ENCODE measurements at regions not wholly inside any gene's neighbourhood (a gene's known extent, or its start where the extent isn't known, plus 50 kb on each side); places are given as distances from the start of the nearest gene placed in this dataset.

GRCh38 chr12:89092297-89092696, 260.0 kb downstream of the DUSP6 start:
- DNase-seq, result no peak

DNA sequence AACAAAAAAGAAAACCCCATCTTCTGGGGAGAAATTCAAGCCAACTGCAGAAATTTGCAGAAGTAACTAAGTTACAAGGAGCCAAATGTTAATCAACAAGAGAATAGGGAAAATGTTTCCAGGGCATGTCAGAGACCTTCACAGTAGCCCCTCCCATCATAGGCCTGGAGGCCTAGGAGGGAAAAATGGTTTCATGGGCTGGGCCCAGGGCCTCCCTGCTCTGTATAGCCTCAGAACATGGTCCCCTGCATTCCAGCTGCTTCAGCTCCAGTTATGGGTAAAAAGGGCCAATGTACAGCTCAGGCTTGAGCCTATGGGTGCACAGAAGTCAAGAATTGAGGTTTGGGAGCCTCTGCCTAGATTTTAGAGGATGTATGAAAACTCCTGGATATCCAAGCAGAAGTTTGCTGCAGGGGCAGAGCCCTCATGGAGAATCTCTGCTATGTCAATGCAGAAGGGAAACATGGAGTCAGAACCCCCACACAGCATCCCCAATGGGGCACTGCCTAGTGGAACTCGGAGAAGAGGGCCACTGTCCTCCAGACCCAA, 260.9 kb downstream of the DUSP6 start:
- no peak for DNase-seq

- DNase-seq, result no peak
Observed at GRCh38 chr12:89089264-89089663, 263.0 kb downstream of the DUSP6 start.

DNA sequence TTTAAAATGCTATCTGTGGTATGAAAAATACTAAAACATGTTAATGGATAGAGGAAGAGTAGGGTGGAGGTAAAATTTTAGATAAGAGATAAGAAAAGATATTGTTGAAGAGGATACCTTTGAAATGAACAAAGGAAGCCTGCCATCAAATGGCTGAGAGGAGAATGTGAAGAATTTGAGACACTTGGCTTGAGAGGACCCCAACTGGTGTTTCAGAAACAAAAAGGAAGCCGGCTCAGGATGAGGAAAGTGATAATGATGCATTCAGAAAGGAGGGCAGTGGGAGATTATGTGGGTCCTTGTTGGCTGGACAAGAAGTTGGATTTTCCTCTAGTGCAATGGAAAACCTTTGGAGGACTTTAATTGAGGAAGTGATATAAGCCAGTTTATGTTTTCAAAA, 264.4 kb downstream of the DUSP6 start:
- no peak for DNase-seq

DNA sequence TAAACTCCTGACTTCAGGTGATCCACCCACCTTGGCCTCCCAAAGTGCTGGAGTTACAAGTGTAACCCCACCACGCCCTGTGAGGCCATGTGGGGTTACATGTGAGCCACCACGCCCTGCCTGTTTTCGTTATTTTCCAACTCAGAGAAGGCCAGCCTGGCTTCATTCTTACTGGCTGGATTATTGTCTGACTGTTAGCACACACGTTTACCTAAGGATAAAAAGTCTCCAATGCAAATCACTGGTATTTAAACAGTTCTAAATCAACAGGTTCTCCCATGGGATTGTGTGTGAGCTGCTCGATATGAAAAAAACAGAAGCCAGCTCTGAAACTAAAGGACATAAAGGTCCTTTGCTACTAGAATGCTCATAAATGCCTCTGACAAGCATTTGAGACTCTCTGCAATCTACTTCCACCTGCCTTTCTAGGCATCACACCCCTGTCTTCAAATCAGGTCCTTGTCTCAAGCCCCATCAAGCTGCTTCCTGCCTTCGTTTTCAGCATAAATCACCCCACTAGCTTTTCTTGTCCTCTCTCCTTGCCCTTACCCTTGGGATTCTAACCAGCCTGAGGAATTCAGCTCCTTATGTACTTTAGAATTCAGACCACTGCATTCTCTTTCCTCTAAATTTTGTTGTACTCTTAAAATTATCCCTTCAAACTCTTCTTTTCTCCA, 265.0 kb downstream of the DUSP6 start:
- DNase-seq, result peak; percentile 90

- no peak for DNase-seq
Observed at GRCh38 chr12:89085421-89085820, 266.9 kb downstream of the DUSP6 start.

DNA sequence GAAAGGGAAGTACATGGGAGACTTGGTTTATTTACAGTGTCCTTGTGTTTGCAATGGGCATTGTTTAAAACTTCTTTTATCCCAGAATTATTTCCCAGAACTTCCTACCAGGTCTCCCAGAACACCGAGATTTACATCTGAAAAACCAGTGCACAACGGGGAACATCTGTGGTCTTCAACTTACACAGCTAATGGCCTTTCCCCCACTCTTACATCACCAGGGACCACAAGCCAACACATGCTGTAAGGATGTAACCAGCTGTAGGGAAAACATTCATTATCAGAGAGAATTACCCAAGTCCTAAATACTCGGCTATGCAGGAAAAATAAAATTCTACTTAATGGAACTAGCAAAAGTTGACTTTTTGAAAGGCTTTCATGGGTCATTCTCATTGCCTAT, 267.6 kb downstream of the DUSP6 start:
- DNase-seq, result no peak

GRCh38 chr12:89083491-89083890, 268.8 kb downstream of the DUSP6 start:
- DNase-seq, result no peak

DNA sequence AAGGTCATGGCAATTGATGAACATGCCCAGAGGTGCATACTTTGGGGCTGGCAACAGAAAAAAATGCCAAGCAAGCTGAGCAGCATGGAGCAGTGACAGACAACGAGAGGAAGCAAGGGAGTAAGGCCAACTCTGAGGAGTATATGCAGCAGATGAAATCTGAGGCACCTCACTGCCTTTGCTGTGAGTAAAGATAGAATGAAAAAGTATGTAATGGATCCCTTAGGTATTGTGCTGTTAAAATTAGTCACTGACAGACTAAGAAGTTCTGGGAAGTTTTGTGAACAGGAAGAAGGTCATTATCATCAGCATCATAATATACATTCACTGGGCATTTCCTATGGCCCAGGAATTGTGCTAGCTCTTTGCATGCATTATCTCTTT, 269.9 kb downstream of the DUSP6 start:
- no peak for DNase-seq

DNA sequence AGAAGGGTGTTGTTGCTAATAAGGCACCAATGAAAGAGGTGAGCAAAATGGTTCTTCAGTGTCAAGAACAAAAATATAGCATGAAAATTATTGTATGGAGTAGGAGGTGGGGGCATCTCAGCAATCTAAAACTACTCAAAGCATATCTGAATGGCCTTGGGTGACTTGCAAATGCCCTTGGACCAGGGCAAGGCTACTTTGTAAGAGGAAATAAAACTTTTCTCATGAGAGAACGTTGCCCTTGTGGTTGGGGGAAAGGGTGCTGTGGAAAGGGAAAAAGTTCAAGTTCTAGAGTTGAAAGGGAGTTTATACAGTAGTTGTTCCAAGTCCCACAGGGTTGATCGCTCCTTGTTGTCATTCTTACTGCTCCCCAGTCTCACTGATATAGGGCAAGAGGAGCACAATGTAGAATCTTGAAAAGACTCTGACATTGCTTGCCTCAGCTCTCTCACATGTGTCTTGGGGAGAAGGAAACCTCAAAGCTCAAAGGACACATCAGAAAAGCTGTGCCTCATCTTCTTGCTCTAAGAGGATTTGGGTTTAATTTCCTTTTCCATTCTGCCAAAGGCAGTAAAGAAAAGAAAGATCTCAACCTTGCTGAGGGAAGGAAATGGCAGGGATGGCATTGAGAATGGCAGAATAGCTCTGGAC, 270.5 kb downstream of the DUSP6 start:
- no peak for DNase-seq

- DNase-seq, result no peak
Observed at GRCh38 chr12:89080793-89081465, 271.4 kb downstream of the DUSP6 start.

DNA sequence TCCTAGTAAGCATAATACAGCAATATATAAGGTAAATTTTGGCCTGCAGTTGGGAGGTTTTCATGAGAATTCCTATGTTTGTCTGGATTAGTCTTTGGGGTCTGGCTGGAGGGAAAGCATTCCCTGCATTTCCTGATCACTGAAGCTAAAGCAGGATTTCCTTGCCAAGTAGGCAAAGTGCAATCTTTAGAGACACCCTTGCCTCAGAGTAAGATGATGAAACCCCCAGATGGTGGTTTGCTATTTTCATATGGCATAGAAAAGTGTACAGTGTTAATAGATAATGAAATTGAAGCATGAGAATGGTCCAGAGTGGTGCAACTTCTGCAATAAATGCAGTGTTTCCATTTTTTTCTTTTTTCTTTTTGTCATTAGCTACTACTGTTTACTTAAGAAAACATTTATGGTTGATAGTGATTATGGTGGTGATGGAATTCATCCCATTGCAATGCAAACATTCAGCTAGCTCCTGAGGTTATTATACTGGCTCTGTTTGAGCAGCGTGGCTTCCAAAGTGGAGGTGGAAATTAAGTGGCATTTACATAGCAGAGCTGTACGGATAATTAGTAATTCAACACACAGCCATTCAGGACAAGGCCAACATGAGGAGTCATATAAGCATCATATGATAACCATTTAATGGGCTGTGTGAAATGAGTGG, 276.3 kb downstream of the DUSP6 start:
- peak; percentile 20 to 37 for DNase-seq

GRCh38 chr12:89073659-89074058, 278.6 kb downstream of the DUSP6 start:
- DNase-seq, result no peak

DNA sequence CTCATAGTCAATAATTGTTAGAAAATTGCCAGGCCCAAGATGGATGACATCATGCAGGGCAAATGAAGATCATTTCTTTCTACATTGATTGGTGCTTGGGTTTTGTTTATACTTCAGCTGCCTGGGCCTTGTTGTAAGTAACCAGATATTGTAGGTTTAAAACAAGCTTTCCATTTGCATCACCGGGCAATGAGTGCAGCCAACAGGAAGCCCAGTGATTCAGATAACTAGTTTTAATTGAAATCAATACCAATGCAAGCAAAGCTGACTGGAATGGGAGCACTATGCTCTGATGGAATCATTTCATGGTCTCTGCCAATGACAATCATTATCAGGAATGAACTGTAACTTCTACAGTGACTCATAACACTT, 279.3 kb downstream of the DUSP6 start:
- no peak for DNase-seq

- DNase-seq, result peak; percentile 81 to 86
Observed at GRCh38 chr12:89072294-89073026, 279.8 kb downstream of the DUSP6 start.

GRCh38 chr12:89070603-89071002, 281.7 kb downstream of the DUSP6 start:
- no peak for DNase-seq

DNA sequence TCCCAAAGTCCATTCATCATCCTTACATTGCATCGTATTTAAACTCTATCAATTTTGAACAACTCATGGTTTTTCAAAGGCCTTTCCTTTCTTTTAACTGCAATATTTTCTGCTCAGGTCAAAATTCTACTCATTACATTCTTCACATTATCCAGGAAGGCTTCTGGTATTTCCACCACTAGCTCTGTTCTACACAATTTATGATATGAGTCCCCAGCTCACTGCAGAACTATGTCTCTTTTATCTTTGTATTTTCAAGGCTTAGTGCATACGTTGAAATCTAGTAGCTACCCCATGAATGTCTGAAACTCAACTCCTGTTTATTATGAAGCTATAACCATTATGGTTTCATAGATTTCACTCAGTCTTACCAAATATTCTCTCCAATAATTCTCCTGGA, 282.9 kb downstream of the DUSP6 start:
- DNase-seq, result no peak

- no peak for DNase-seq
Observed at GRCh38 chr12:89067421-89068187, 284.7 kb downstream of the DUSP6 start.

DNA sequence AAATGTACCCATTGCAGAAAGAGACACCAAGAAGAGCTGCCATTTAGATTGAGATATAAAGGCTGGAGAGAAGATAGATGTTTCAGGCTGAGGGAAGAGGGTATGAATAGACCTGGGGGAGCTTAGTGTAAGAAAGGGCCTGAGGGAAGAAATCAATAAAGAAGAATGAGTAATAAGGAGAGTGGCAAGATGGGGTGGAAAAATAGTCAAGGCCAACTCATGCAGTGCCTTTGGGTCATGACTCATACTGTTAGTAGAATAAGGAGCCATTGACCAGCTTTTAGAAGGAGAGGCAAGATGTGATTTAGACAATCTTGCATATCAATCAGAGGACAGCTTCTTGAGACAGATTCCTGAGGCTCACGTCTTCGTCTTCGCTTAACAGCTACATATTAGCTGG, 287.5 kb downstream of the DUSP6 start:
- DNase-seq, result no peak

GRCh38 chr12:89064151-89064550, 288.1 kb downstream of the DUSP6 start:
- DNase-seq, result no peak

DNA sequence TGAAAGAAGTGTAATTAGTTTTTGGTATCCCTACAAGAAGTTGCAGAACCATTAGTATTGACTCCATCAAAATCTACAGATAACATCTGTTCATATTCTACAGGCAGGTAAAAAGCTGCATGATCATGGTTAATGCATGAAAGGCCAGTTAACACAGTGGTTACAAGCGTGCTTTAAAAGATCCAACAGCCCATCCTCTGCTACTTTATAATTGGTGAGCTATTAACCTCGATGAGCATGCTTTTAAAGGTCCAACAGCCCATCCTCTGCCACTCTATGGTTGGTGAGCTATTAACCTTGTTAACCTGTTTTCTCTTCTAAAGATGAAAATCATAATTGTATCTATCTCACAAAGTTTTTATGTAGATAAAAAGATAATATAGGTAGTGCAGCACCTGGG, 289.3 kb downstream of the DUSP6 start:
- DNase-seq, result no peak
